GM19455 (cell line): ENCODE measurements at regions not wholly inside any gene's neighbourhood (a gene's known extent, or its start where the extent isn't known, plus 50 kb on each side); places are given as distances from the start of the nearest gene placed in this dataset.

Experiments used
- ATAC-seq: cut with Tn5 transposase; IDR thresholded peaks from one replicate; pipeline ENCODE4 v1.9.1; 2021; ENCODE audit not compliant: unreplicated experiment

DNA sequence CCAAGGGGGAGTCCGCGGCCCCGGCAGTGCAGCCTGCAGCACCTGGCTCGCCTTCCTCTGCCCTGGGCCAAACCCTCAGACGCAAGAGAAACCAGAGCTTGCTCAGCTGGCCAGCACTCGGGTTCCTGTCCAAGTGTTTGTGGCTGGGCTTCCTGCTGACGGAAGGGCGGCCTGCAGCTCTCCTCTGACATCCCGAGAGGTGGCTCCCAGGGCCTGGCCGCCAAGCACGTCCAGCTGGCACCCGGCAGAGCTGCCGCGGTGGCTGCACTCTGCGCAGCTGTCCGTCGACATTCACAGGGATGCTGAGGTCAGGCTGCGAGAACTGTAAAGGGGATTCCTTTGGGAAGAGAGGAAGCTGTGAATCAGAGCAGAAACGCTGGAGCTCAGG, 85.6 kb downstream of the CPN2 start:
- ATAC-seq = no peak

DNA sequence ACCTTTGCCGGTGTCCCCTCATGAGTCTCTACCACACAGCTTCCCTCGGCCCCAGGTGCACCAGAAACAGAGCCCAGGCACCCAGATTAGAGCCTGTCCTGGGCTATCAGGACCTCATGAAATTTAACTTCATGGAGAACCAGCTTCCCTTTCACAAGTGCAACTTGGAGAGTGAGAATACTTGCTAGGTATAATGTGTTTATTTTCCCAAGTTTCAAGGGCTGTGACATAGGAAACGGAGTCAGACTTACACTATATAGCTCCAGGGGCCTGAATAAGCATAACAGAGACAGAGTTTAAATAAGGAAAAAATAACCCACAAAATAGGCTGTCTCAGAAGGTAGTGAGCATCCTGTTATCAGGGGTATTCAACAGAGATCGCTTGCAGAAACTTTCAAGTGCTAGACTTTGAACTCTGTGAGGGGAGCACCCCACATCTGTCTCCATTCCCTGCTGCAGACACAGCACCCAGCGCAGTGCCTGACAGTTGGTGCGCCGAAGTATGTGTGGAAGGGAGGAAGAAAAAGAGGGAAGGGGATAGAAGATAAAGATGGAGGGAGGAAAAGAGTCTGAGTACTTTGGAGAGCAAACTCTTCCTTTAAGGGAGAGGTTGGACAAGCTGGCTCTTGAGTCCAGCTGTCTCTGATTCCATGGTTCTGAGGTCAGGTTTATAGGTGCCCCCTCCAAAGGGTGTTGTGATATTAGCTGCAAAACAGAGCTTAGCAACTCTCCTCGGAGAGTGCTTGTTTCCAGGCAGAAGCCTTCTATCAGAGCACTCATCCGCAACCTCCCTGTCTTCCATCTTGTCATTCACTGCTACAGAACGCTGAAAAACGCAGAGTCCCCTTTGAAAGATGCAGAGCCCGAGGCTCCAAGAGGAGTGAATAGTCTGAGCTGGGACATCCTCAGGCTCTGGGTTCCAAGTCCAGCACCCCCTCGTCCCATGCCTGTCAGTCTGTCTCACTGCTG, 84.8 kb downstream of the CPN2 start:
- ATAC-seq = no peak

DNA sequence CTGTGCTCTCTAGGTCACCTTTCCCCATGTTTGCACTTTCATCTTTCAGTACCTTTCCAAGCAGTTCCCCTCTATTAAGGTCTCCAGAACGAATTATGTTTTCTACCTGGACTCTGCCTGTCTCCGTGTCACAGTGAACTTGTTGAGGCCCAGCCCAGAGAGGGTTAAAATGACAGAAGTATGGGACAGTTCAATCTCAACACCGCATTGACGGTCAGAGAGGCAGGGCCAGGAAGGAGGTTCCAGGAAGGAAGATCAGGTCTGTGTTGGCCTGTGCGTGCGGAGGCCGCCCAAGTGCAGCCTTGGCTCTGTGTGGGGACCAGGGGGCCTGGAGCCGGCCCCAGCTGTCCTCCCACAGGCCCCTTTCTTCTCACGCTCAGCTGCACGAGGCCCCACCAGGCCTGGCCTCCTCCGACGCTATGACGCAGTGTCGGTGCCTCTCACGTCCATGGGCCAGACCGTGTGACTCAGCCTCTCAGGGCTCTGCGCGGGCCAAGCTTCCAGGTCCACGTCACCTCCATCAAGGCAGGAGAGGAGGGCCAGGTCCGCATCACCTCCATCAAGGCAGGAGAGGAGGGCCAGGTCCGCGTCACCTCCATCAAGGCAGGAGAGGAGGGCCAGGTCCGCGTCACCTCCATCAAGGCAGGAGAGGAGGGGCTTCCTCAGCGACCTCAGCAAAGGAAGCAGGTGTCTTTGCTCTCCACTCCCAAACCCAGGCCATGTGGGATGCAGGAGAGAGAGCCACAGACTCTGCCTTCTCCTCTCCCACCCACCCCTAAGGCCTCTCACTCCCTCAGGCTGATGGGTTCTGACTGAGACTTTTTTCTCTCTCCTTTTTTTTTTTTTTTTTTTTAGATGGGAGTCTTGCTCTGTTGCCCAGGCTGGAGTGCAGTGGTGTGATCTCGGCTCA, 83.1 kb downstream of the CPN2 start:
- ATAC-seq = no peak

DNA sequence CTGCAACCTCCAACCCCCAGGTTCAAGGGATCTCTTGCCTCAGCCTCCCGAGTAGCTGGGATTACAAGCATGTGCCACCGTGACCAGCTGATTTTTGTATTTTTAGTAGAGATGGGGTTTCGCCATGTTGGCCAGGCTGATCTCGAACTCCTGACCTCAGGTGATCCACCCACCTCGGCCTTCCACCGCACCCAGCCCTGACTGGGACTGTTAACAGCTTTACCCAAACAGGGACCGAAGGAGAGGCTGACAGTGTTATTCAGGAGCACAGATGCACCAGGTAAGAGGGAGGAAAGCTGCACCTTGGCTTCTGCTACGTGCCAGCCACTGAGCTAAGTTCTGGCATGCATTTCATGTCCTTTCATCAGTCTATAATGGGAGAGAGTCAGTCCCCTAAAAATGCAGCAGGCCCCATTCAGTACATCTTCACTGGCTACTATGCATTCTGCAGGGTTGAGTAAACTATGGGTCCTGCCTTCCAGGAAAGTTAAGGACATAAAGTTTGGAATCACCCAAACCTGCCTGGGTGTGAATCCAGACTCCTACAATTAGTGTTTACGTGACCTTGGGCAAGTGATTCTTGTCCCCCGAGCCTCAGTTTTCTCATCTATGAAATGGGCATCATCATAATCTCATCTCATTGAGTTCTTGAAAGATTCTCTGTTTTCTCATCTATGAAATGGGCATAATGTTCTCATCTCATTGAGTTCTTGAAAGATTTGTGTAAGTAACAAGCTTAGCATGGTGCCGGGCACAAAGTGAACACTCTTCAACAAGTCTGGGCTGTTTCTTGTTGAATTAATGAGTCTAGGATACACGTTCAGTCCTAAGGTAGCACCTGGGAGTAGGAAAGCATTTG, 82.2 kb downstream of the CPN2 start:
- no peak for ATAC-seq

DNA sequence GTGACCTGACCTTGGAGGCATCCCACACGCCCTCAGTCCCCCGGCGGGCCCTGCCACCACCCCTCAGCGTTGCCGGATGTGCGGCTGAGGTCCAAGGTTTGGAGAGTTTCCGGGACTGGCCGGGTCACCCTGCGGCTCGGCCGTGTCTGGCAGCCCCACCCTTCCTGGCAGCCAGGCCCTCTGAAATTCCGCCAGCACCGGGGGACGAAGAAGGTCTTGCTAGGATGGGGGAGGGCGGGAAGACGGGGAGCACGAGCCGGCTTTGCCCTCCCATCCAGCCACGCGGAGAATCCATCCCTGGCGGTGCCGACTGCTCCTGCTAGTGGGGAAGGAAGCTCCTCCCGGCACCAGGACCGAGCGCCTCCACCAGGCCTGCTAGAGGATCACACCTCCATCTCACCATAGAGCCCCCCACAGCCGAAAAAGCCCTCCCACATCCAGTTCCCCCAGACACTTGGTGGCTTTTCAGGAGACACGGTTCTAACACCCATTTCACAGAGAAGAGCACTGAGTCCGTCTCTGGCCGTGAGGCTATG, 81.5 kb downstream of the CPN2 start:
- ATAC-seq = no peak

DNA sequence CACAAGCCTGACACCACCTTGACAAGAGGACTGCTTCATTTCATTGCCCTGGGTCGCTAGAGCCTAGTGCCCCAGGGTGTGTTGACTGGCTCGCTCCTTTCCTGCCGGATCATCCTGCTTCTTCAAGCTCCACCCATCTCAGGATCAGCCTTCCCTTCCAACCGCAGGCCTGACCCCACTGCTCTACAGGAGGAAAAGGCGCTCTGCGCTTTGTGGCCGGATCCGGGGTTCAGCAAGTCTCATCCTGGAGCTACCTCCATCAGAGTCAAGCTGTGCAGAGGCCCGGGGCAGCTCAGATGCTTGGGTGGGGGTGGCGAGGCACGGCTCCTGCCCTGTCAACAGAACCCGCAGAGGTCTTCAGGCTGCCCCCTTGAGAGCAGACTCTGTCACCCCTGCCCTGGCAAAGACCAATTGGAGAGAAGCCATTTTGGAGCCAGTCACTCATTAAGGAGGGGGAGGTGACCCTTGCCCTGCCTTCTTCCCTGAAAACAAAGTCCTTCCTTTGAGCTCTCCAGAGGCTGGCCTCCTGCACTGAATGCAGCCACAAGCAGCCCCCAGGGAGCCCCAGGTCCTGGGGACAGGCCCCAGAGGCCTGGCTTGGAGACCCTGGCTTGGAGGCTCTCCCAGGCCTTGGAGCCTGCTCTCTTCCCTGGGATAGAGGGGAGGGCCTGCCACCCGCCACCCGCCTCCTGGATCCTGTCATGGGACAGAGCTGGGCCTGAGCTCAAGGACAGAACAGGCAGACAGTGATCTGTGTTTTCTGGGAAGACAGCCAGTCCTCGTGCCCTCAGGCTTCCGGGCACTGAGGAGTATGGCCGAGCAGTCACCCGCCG, 80.3 kb downstream of the CPN2 start:
- no peak for ATAC-seq

DNA sequence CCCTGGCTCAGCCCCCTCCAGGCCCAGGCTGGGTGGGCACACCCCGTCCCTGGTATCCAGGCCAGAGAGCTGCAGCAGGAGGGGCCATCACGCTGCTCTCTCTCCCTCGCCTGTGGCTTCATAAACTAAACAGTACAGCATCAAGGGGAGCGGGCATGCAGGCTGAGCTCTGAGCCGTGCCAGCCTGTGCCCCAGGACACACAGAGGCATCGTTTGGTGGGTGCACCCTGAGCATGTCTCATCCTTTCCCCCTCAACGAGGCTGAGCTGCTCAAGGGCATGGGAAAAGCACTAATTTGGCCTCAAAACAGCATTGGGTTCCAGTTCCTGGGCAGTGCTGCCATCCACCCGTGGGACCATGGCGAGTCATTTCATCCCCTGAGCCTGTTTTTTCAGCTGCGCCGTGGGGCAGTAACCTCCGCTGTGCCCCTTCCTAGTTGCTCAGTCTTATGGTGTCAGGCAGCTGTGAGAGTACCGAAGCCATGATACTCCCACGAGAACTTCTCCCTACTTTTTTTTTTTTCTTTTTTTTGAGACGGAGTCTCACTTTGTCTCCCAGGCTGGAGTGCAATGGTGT, 79.6 kb downstream of the CPN2 start:
- ATAC-seq = no peak

DNA sequence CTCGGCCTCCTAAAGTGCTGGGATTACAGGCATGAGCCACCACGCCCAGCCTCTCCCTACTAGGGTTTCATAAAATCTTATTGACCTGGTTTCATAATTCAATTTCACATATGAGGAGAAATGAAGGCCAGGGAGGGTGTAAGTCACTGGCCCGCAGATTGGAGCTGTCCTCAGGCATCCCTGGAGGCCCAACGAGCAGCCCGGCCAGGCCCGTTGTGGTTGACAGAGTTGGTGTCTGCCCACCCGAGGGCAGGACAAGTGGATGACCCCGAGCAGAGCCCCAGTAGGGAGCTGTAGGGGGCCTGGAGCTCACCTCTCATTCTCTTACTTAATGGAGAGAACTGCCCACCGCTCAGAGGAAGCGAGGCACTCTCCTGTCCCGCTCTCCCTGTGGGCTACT, 78.9 kb downstream of the CPN2 start:
- ATAC-seq = no peak

DNA sequence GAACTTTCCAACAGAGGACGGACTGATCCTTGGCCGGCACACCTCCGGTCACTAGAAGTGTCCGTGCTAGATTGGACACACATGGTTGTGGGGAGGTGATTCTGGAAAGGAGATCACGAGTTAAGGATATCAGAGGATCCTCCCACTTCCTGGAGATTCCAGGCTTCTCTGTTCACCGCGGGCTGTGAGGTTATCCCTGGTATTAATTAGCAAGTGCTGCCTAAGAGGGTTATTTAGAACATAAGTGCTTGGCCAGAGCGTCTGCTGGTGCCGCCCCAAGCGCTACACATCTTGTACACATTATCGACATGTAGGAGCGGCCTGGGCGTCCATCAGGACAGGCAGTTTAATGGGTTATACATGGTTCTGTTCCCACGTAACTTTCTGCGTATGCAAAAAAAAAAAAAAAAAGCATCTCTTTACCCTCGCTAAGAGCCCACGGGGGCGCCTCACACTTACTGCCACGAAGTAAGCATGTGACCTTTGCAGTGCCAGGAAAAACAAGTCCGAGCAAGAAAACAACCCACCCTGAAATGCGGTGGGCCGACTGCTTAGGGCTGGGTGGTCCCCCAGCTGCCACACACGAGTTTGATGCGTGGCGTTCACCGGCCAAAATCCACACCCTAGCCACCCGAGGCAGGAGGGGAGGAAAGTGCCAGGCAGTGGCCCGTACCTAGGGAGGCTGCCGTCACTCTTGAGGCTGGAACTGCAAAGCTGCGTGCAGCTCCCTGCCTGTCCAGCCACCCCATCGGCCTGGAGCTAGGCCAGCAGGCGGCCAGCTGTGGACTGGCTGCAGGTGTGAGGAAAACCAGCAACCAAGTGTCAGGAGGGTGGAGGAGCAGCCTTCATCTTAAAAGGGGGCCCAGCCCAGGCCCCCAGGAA, 78.0 kb downstream of the CPN2 start:
- no peak for ATAC-seq

DNA sequence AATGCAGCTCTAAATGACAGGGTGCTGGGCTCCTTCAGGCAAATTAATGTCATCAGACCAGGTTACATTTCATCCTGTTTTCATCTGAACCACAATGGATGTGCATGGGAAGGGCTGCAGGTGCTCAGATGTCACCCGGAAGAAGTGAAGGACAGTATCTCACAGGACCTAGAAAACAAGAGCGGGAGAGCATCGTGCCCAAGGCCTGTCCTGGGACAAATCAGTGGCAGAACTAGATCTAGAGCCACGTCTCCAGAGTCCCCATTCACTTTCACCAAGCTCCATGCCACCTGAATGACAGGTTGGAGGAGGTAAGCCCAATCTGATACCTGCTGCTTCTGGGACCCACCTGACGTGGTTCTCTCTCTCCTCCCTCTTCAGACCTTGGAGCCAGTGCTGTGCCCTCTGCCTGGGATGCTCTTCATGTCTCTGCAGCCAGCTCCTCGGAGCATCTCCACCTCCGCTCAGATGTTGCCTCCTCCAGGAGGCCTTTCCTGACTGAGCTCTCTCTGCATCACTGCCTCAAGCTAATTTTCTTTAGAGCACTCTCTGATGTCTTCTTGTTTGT, 77.3 kb downstream of the CPN2 start:
- ATAC-seq = no peak

DNA sequence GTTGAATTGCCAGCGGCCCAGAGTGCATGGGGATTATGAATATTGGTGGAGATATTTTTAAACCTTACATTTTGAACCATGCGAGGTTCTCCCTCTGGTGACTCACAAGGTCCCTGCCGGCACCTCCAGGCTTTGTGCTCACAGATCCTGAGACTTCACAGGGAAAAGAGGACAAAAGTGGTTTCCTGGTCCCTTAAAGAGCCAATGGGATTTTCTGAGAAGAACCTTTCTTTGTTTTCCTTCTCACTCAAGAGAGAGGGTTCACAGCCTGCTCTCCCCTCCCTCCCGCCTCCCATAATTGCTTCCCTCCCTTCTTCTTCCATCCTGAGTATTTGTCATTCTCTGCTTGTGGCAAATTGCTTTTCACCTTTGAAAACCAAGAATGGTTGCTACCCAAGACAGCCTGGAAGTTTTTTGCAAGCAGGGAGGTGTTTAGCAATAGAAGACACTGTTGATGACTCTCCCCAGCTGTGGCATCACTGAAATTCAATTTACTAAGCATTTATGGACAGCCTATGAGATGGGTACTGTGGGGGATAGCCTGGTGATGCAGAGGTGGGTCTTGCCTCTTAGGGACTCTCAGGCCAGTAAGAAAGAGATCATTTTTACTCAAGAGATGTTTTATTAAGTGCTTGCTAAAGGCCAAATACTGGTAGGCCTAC, 76.6 kb downstream of the CPN2 start:
- no peak for ATAC-seq

DNA sequence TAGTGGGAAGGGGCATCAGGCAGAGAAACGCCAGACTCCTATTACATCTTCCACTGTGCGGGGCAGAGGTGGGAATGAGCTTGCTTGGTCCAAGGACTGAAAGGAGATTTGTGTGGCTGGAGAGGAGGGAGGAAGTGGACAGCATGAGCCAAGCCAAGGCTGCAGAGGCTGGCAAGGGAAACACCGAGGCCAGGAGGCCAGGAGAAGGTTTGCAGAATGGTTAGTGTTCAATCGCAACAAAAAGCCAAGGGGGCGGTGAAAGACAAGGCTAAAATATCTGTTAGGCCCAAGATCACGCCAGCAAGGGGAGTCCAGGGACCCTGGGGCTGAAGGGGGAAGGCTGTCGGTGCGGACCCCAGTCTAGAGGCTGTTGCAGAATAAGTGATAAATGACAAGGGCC, 75.8 kb downstream of the CPN2 start:
- no peak for ATAC-seq

DNA sequence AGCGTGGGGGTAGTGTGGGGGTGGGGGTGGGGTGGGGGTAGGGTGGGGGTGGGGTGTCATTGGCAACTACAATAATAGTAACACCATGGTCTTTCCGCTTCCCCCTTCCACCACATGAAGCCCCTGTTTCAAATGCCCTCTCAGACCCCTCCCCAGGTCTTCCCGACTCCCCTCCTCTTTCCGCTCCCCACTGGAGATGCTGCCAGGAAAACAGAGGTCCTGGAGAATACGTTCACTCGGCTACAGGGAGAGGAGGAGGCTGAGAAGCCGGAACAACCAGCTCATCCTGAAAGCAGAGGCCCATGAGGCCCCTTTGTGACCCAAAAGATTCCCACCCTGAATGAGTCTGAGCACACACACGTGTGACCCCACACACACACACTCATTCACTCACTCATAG, 75.4 kb downstream of the CPN2 start:
- no peak for ATAC-seq

DNA sequence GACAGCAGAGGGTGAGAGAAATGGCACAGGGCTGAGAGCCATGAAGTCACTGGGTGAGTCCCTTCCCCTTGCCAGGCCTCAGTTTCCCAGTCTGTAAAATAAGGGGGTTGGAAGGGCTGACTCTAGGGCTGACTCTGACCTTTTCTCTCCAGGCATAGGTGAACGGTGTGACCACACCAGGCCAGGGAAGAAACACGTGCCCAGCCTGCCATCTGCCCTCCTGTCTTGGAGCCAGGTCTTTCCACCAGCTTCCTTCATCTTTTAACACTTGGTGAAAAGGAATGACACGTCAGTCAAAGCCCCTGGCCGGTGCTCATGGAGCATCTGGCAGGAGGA, 74.4 kb downstream of the CPN2 start:
- ATAC-seq = no peak

DNA sequence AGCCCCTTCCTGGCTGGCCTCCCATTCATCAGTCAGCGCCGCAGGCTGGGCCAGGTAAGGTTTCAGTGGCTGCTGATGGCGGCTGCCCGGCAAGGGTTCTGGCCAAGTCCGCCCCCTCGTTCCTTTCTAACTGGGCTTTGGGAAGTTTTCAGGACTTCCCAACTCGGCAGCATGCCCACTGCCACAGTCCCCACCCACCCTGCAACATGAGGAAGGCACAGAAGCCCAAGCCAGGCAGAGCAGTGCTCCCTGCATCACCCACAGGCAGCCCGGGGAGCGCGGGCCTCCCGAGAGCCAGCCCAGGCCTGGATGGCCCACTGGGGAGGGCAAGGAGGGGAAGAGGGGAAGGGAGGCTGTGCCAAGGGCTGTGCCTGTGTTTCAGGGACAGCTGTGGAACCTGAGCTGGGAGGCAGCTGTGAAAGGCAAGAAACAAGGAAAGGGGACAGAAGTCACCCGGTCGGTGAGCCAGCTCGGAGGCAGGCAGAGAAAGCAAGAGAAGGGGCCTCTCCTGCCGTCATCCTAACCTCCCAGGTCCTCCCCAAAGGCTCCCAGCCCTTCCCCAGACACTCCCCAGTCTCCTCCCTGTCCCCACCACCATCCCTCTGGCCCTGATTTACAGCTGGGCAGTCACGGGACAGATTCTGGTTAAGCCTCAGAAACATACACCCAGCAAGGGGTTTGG, 73.9 kb downstream of the CPN2 start:
- no peak for ATAC-seq

DNA sequence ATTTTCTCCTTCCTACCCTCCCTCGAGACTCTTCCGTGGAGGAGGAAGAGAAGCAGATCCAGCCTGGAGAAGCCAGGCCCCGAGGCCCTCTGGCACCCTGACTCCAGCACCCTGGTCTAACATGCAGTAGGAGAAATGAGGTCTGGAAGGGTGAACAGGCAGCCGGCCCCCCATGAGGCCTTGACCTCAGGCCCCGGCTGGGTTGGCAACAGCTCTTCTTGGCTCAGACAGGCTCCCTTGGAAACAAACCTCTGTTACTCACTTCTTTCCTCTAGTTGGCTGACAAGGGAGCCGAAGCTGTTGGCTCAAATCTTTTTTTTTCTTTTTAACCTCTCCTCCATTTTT, 73.4 kb downstream of the CPN2 start:
- ATAC-seq = no peak

DNA sequence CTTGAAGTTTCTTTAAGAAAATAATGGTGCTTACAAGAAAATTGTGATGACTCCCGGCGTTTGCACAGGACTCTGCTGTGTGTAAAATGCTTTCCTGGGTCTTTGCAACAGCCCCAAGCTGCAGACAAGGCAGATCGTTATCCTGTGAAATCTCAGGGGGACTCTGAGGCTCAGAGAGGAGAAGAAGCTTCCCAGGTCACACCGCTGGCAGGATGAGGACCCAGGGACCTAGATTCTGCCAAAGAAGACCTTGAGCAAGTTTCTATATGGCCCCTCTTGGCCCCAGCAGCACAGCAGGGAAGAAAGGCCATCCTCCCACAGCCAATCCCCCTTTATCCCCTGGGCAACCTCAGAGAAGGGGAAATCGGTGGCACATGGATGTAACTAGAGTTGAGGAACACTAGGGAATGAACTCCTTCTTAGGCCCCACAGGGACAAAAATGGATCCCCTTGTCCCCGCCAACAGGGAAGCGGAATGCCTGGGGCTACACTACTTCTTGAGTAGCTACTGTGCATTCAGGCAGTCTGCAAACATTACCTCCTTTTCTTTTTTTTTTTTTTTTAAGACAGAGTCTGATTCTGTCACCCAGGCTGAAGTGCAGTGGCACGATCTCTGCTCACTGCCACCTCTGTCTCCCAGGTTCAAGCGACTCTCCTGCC, 72.8 kb downstream of the CPN2 start:
- ATAC-seq = no peak
